Lower leg skin (tissue), 4 donors: ENCODE measurements at regions not wholly inside any gene's neighbourhood (a gene's known extent, or its start where the extent isn't known, plus 50 kb on each side); places are given as distances from the start of the nearest gene placed in this dataset.

ENCODE experiments used
- DNase-seq, 2 donors: peaks; one replicate each; pipeline ENCODE4 v3.0.0-alpha.2; 2019; ENCODE audit warnings: low spot score in 2 of 2
- H3K4me3 ChIP-seq: fragments of 200-600 bp; sonication (generic); 2 replicates; pipeline ENCODE4 v1.5.1; 2017; ENCODE audit warnings: mild to moderate bottlenecking, low read depth; ENCODE audit not compliant: poor library complexity, severe bottlenecking
- POLR2A ChIP-seq, 2 donors: fragments of 450-650 bp; IDR thresholded peaks; one replicate each; pipeline ENCODE4 v1.6.1; 2016 to 2017; ENCODE audit warnings: antibody characterized with exemption in 2 of 2, mild to moderate bottlenecking in 1 of 2, moderate library complexity in 1 of 2
- WGBS, 2 donors: methylation state at CpG; one replicate each; pipeline ENCODE4 v1.1.5; 2018; 5-methylcytosine and 5-hydroxymethylcytosine counted together
- intact Hi-C: fragments of 100-400 bp; cut with DNase I; formaldehyde crosslinking; loops from one replicate; pipeline ENCODE4 v1.15.0; 2023; ENCODE audit warnings: low total_unique reads
- TF ChIP-seq, protein P1 (sequence below), 3 donors: fragments of 450-650 bp; IDR thresholded peaks; one replicate each; pipeline ENCODE4 v1.5.1; 2016; ENCODE audit warnings: antibody characterized with exemption in 3 of 3, mild to moderate bottlenecking in 3 of 3, moderate library complexity in 2 of 3

DNA sequence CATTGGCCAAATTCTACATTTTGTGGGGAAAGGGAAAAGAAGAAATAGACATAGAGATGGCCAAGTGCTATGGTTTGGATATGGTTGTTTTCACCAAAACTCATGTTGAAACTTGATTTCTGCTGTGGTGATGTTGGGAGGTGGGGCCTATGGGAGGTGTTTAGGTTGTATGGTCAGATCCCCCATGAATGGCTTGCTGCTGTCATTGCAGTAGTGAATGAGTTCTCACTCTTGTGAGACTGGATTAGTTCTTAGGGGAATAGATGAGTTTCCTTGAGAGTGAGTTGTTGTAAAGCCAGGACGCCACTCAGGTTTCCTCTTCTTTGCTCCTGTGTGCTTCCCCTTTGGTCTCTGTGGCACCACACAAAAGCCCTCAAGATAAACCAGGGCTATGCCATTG is 242.6 kb upstream of the RFC3 start:
- WGBS, 2 donors: 92 to 96% methylated on average over 1 of the region's 1 CpG
- no peak overlapping the region for H3K4me3 ChIP-seq
- no peak for TF ChIP-seq POLR2A (IDR thresholded peaks at IDR 0.05)
- TF ChIP-seq, protein P1, sequence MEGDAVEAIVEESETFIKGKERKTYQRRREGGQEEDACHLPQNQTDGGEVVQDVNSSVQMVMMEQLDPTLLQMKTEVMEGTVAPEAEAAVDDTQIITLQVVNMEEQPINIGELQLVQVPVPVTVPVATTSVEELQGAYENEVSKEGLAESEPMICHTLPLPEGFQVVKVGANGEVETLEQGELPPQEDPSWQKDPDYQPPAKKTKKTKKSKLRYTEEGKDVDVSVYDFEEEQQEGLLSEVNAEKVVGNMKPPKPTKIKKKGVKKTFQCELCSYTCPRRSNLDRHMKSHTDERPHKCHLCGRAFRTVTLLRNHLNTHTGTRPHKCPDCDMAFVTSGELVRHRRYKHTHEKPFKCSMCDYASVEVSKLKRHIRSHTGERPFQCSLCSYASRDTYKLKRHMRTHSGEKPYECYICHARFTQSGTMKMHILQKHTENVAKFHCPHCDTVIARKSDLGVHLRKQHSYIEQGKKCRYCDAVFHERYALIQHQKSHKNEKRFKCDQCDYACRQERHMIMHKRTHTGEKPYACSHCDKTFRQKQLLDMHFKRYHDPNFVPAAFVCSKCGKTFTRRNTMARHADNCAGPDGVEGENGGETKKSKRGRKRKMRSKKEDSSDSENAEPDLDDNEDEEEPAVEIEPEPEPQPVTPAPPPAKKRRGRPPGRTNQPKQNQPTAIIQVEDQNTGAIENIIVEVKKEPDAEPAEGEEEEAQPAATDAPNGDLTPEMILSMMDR (IDR thresholded peaks at IDR 0.05): no peak
- DNase-seq: no peak
- intact Hi-C loops: no loop called here

DNA sequence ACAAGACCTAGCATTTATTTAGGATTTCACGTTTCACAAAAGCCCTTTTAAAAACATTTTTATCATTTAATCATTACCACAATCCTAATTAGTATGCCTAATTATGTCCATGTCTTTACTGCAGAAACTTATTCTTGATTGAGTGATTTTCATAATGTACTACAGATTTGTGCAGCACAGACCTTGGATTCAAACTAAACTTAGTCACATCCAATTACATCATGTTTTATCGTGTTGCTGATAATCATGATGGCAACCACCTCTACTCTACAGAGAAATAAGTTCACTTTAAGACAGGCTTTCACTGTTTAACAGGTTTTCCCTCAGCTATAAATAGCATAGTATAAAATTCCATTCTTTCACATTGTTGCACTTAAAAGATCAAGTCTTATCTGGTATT is 240.9 kb upstream of the RFC3 start:
- 23 to 24% methylated on average over 2 of the region's 2 CpGs for WGBS, 2 donors
- TF ChIP-seq, protein P1 (IDR thresholded peaks at IDR 0.05): no peak
- TF ChIP-seq POLR2A (IDR thresholded peaks at IDR 0.05): no peak
- no peak for DNase-seq
- intact Hi-C loops: no loop called here
- no peak overlapping the region for H3K4me3 ChIP-seq

DNA sequence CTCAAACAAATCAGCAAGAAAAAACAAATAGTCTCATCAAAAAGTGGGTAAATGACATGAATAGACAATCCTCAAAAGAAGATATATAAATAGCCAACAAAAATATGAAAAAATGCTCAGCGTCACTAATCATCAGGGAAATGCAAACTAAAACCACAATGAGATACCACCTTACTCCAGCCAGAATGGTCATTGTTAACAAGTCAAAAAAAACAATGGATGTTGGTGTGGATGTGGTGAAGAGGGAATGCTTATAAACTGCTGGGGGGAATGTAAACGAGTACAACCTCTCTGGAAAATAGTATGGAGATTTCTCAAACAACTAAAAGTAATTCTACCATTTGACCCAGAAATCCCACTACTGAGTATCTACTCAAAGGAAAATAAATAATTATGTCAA is 239.2 kb upstream of the RFC3 start:
- intact Hi-C loops: no loop called here
- H3K4me3 ChIP-seq: no peak overlapping the region
- no peak for DNase-seq
- WGBS, 2 donors: 74 to 75% methylated on average over 2 of the region's 2 CpGs
- TF ChIP-seq POLR2A (IDR thresholded peaks at IDR 0.05): no peak
- TF ChIP-seq, protein P1 (IDR thresholded peaks at IDR 0.05): no peak

DNA sequence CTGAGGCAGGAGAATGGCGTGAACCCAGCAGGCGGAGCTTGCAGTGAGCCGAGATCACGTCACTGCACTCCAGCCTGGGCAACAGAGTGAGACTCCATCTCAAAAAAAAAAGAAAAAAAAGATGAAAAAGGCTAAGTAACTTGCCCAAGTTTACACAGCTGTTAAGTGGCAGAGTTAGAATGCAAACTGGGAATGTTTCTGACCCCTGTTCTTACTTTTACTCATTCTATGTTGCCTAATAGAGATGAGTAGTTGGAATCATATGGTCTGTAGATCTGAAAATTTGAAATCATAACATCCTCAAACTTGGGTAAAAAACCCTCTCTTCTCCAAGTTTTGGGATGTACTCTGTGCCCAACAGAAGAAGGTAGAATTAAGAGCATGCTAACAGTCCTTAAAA is 235.8 kb upstream of the RFC3 start:
- intact Hi-C loops: no loop called here
- no peak for TF ChIP-seq POLR2A (IDR thresholded peaks at IDR 0.05)
- TF ChIP-seq, protein P1 (IDR thresholded peaks at IDR 0.05): no peak
- WGBS, 2 donors: 91 to 95% methylated on average over 4 of the region's 4 CpGs

DNA sequence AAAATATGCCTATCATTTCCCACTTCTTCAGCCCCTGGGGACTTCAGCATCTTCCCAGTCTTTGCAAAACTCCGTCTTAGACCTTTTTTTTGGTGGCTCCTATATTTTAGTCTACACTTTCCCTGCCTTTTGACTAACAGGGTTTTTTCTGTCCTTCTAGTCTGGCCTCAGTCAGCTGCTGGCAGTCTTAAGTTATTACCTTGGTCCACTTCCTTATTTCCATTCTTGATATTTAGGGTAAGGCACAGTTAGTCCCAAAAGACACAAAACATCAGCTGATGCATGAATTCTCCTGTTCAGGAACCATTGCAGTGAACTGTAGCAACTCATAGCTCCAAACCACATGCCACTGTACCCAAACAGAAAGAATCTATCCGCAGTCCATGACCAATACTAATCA is 234.6 kb upstream of the RFC3 start:
- DNase-seq: no peak
- 88 to 93% methylated on average over 2 of the region's 2 CpGs for WGBS, 2 donors
- no peak overlapping the region for H3K4me3 ChIP-seq
- TF ChIP-seq POLR2A (IDR thresholded peaks at IDR 0.05): no peak
- TF ChIP-seq, protein P1 (IDR thresholded peaks at IDR 0.05): no peak
- intact Hi-C loops: no loop called here

More for the DNA sequence above, 235.8 kb upstream of the RFC3 start:
- DNase-seq: no peak
- no peak overlapping the region for H3K4me3 ChIP-seq

DNA sequence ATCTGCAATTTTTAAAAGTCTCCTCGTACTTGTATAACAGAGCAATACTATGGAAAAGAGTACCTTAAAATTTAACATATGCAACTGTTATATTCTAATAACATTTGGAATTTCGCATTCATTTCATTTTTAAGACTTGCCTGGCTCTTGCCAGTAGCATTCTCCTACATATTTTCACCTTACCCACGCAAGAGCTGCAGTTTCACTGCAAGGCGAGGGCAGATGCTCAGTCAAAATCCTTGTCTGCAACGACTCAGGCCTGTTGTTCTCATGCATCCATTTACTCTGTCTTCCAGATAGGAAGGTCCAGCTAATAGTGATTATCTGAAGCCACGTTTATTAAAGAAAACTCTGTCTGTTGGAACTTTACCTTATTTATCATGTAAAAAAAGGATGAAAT is 227.0 kb upstream of the RFC3 start:
- WGBS, 2 donors: 84 to 94% methylated on average over 6 of the region's 6 CpGs
- intact Hi-C loops: no loop called here
- H3K4me3 ChIP-seq: no peak overlapping the region
- no peak for TF ChIP-seq POLR2A (IDR thresholded peaks at IDR 0.05)
- TF ChIP-seq, protein P1 (IDR thresholded peaks at IDR 0.05): no peak
- DNase-seq: no peak
